Chondrocyte (in vitro differentiated cells): ENCODE measurements at regions not wholly inside any gene's neighbourhood (a gene's known extent, or its start where the extent isn't known, plus 50 kb on each side); places are given as distances from the start of the nearest gene placed in this dataset.

Experiments
- DNase-seq: peaks from one replicate; pipeline ENCODE4 v3.0.0; 2021; ENCODE audit warnings: mixed read lengths, low spot score
- H3K27ac Mint-ChIP-seq: one replicate; pipeline ENCODE4 v1.8.0; 2021; ENCODE audit warnings: mild to moderate bottlenecking, moderate library complexity, mixed read lengths; ENCODE audit not compliant: unreplicated experiment
- H3K27me3 Mint-ChIP-seq: 2 replicates; pipeline ENCODE4 v1.8.0; 2021; ENCODE audit warnings: low read depth, mixed read lengths
- H3K36me3 Mint-ChIP-seq: 2 replicates; pipeline ENCODE4 v1.8.0; 2021; ENCODE audit warnings: low read depth, mixed read lengths
- H3K4me1 Mint-ChIP-seq: 2 replicates; pipeline ENCODE4 v1.8.0; 2021; ENCODE audit warnings: low read depth, mild to moderate bottlenecking, mixed read lengths
- H3K4me3 Mint-ChIP-seq: one replicate; pipeline ENCODE4 v1.8.0; 2021; ENCODE audit warnings: mild to moderate bottlenecking, moderate library complexity, mixed read lengths; ENCODE audit not compliant: unreplicated experiment
- H3K9me3 Mint-ChIP-seq: 2 replicates; pipeline ENCODE4 v1.8.0; 2021; ENCODE audit warnings: low read depth, mixed read lengths
- CTCF ChIP-seq: fragments of 200-600 bp; sonication (generic); IDR thresholded peaks from 2 replicates; pipeline ENCODE4 v1.5.0; 2021; ENCODE audit warnings: antibody characterized with exemption, mild to moderate bottlenecking, moderate library complexity

GRCh38 chr10:112052166-112052565 lies 131.4 kb downstream of the GPAM start:
- DNase-seq = no peak
- Mint-ChIP-seq H3K27me3 (peaks cover 2% of the 10 kb centered on the region), H3K36me3 (peaks cover 3% of the 10 kb centered on the region), H3K9me3 (no peaks in the 10 kb centered on the region), H3K4me3 (no peak overlapping the region), H3K27ac (no peak overlapping the region), H3K4me1 (no peaks in the 10 kb centered on the region)
- TF ChIP-seq CTCF = no peak

GRCh38 chr10:112053895-112054294 lies 129.7 kb downstream of the GPAM start:
- Mint-ChIP-seq H3K36me3 (peaks cover 3% of the 10 kb centered on the region), H3K4me3 (no peak overlapping the region), H3K27me3 (peaks cover 2% of the 10 kb centered on the region), H3K4me1 (no peaks in the 10 kb centered on the region), H3K27ac (no peak overlapping the region), H3K9me3 (no peaks in the 10 kb centered on the region)
- TF ChIP-seq CTCF = no peak
- no peak for DNase-seq

GRCh38 chr10:112054516-112054915 lies 129.0 kb downstream of the GPAM start:
- H3K4me3 Mint-ChIP-seq = no peak overlapping the region
- TF ChIP-seq CTCF = no peak
- peaks cover 7% of the 10 kb centered on the region for H3K27me3 Mint-ChIP-seq
- no peaks in the 10 kb centered on the region for H3K4me1 Mint-ChIP-seq
- H3K36me3 Mint-ChIP-seq = peaks cover 3% of the 10 kb centered on the region
- H3K27ac Mint-ChIP-seq = no peak overlapping the region
- no peak for DNase-seq
- H3K9me3 Mint-ChIP-seq = no peaks in the 10 kb centered on the region

- Mint-ChIP-seq H3K36me3 (no peaks in the 10 kb centered on the region), H3K4me1 (no peaks in the 10 kb centered on the region), H3K27ac (no peak overlapping the region), H3K27me3 (peaks cover 7% of the 10 kb centered on the region), H3K9me3 (no peaks in the 10 kb centered on the region), H3K4me3 (no peak overlapping the region)
- TF ChIP-seq CTCF = no peak
- no peak for DNase-seq
These were observed 126.5 kb downstream of the GPAM start for GRCh38 chr10:112057072-112057471.

- H3K9me3 Mint-ChIP-seq = no peaks in the 10 kb centered on the region
- peaks cover 6% of the 10 kb centered on the region for H3K27me3 Mint-ChIP-seq
- no peak overlapping the region for H3K27ac Mint-ChIP-seq
- no peak for TF ChIP-seq CTCF
- no peak overlapping the region for H3K4me3 Mint-ChIP-seq
- no peaks in the 10 kb centered on the region for H3K4me1 Mint-ChIP-seq
- H3K36me3 Mint-ChIP-seq = no peaks in the 10 kb centered on the region
- DNase-seq = no peak
These were observed 124.3 kb downstream of the GPAM start for GRCh38 chr10:112059220-112059619.
